Upper lobe of left lung (tissue), 6 donors: ENCODE measurements at regions not wholly inside any gene's neighbourhood (a gene's known extent, or its start where the extent isn't known, plus 50 kb on each side); places are given as distances from the start of the nearest gene placed in this dataset.

Experiments used
- ATAC-seq, 2 donors: fragments of 200-7000 bp; cut with Tn5 transposase; one replicate each; pipeline ENCODE4 v1.9.1; 2022; ENCODE audit warnings: mild to moderate bottlenecking in 2 of 2, moderate library complexity in 2 of 2; ENCODE audit not compliant: low FRiP score in 2 of 2
- DNase-seq, 2 donors: peaks; one replicate each; pipeline ENCODE4 v3.0.0-alpha.2; 2019 to 2020
- H3K27ac ChIP-seq, 4 donors: fragments of 200-600 bp; sonication (generic); one replicate each; pipeline ENCODE4 v1.5.1; 2016 to 2019
- H3K27me3 ChIP-seq, 4 donors: fragments of 200-600 bp; sonication (generic); one replicate each; pipeline ENCODE4 v1.5.1; 2017 to 2019
- H3K36me3 ChIP-seq, 4 donors: fragments of 200-600 bp; sonication (generic); one replicate each; pipeline ENCODE4 v1.5.1; 2016 to 2019
- H3K4me1 ChIP-seq, 4 donors: fragments of 200-600 bp; sonication (generic); one replicate each; pipeline ENCODE4 v1.5.1; 2018 to 2019
- H3K4me3 ChIP-seq, 4 donors: fragments of 200-600 bp; sonication (generic); one replicate each; pipeline ENCODE4 v1.5.1; 2017 to 2019; ENCODE audit warnings: mild to moderate bottlenecking in 2 of 4, moderate library complexity in 1 of 4
- H3K9me3 ChIP-seq, 4 donors: fragments of 200-600 bp; sonication (generic); one replicate each; pipeline ENCODE4 v1.5.1; 2018 to 2019
- CTCF ChIP-seq, 6 experiments: fragments of 450-650 bp in 4 of 6; fragments of 200-600 bp in 2 of 6; sonication (generic) in 2 of 6; IDR thresholded peaks; one replicate each; pipeline ENCODE4 v1.5.1; 2016 to 2019; ENCODE audit warnings: antibody characterized with exemption in 6 of 6
- EP300 ChIP-seq, 4 donors: sonication (generic); formaldehyde crosslinking; IDR thresholded peaks; one replicate each; pipeline ENCODE4 v1.5.1; 2017; ENCODE audit warnings: antibody characterized with exemption in 4 of 4, control low read depth in 2 of 4
- POLR2A ChIP-seq, 4 donors: fragments of 450-650 bp; IDR thresholded peaks; one replicate each; pipeline ENCODE4 v1.5.1; 2016 to 2017; ENCODE audit warnings: antibody characterized with exemption in 4 of 4, mild to moderate bottlenecking in 2 of 4
- POLR2AphosphoS5 ChIP-seq, 2 donors: sonication (generic); formaldehyde crosslinking; IDR thresholded peaks; one replicate each; pipeline ENCODE4 v1.5.1; 2017; ENCODE audit warnings: antibody characterized with exemption in 2 of 2
- WGBS, 2 donors: methylation state at CpG; one replicate each; pipeline ENCODE4 v1.1.5; 2017 to 2018; 5-methylcytosine and 5-hydroxymethylcytosine counted together
- donor health status: DM: no; HTN: no; CAD: no; lungs with moderate emphysema.
- donor health status: DM: no; HTN: yes; CAD: no; lungs with severe emphysema.

- ATAC-seq (peak in 1 of 2 donors; percentile 15), DNase-seq (no peak)
- Histone ChIP-seq H3K4me1 (no peaks in the 10 kb centered on the region), H3K27ac (peak overlapping the region in 1 of 4 donors; percentile 34), H3K4me3 (no peak overlapping the region), H3K27me3 (no peaks in the 10 kb centered on the region), H3K36me3 (no peaks in the 10 kb centered on the region), H3K9me3 (no peaks in the 10 kb centered on the region)
- TF ChIP-seq CTCF (IDR thresholded peaks at IDR 0.05) (no peak), POLR2AphosphoS5 (IDR thresholded peaks at IDR 0.05) (no peak), EP300 (IDR thresholded peaks at IDR 0.05) (no peak), POLR2A (IDR thresholded peaks at IDR 0.05) (no peak)
- 57 to 60% methylated on average over 3 of the region's 3 CpGs for WGBS, 2 donors
Measured at GRCh38 chr4:129328162-129328561, 232.2 kb downstream of the C4orf33 start.

GRCh38 chr4:129334136-129334535 lies 238.2 kb downstream of the C4orf33 start:
- no peaks in the 10 kb centered on the region for H3K9me3 ChIP-seq
- ATAC-seq (no peak), DNase-seq (no peak)
- no peak overlapping the region for H3K4me3 ChIP-seq
- no peaks in the 10 kb centered on the region for H3K4me1 ChIP-seq
- no peak overlapping the region for H3K27ac ChIP-seq
- no peak for TF ChIP-seq CTCF (IDR thresholded peaks at IDR 0.05)
- TF ChIP-seq POLR2A (IDR thresholded peaks at IDR 0.05): no peak
- H3K27me3 ChIP-seq: no peaks in the 10 kb centered on the region
- no peaks in the 10 kb centered on the region for H3K36me3 ChIP-seq

- no peaks in the 10 kb centered on the region for H3K9me3 ChIP-seq
- H3K27me3 ChIP-seq: no peaks in the 10 kb centered on the region
- no peaks in the 10 kb centered on the region for H3K36me3 ChIP-seq
- no peak for DNase-seq
- H3K4me3 ChIP-seq: no peak overlapping the region
- WGBS, 2 donors: 93 to 96% methylated on average over 7 of the region's 7 CpGs
- no peak for ATAC-seq
- TF ChIP-seq POLR2A (IDR thresholded peaks at IDR 0.05) (no peak), CTCF (IDR thresholded peaks at IDR 0.05) (no peak), POLR2AphosphoS5 (IDR thresholded peaks at IDR 0.05) (no peak), EP300 (IDR thresholded peaks at IDR 0.05) (no peak)
- no peak overlapping the region for H3K27ac ChIP-seq
- no peaks in the 10 kb centered on the region for H3K4me1 ChIP-seq
Measured at GRCh38 chr4:129335276-129335675, 239.3 kb downstream of the C4orf33 start.

GRCh38 chr4:129335818-129336217 lies 239.9 kb downstream of the C4orf33 start:
- DNase-seq (no peak), ATAC-seq (no peak)
- no peaks in the 10 kb centered on the region for H3K4me1 ChIP-seq
- TF ChIP-seq CTCF (IDR thresholded peaks at IDR 0.05): no peak
- TF ChIP-seq POLR2AphosphoS5 (IDR thresholded peaks at IDR 0.05): no peak
- no peak for TF ChIP-seq EP300 (IDR thresholded peaks at IDR 0.05)
- no peak for TF ChIP-seq POLR2A (IDR thresholded peaks at IDR 0.05)
- H3K4me3 ChIP-seq: no peak overlapping the region
- H3K9me3 ChIP-seq: no peaks in the 10 kb centered on the region
- H3K27ac ChIP-seq: no peak overlapping the region
- H3K36me3 ChIP-seq: no peaks in the 10 kb centered on the region
- no peaks in the 10 kb centered on the region for H3K27me3 ChIP-seq
- 66 to 67% methylated on average over 5 of the region's 5 CpGs for WGBS, 2 donors

- Histone ChIP-seq H3K9me3 (no peaks in the 10 kb centered on the region), H3K4me1 (no peaks in the 10 kb centered on the region), H3K36me3 (no peaks in the 10 kb centered on the region), H3K4me3 (no peak overlapping the region), H3K27ac (no peak overlapping the region), H3K27me3 (no peaks in the 10 kb centered on the region)
- DNase-seq: no peak
- WGBS, 2 donors: 72 to 74% methylated on average over 4 of the region's 4 CpGs
- no peak for ATAC-seq
- no peak for TF ChIP-seq EP300 (IDR thresholded peaks at IDR 0.05)
- TF ChIP-seq CTCF (IDR thresholded peaks at IDR 0.05): no peak
- no peak for TF ChIP-seq POLR2AphosphoS5 (IDR thresholded peaks at IDR 0.05)
- TF ChIP-seq POLR2A (IDR thresholded peaks at IDR 0.05): no peak
Measured at GRCh38 chr4:129336457-129337227, 240.7 kb downstream of the C4orf33 start.
